ENCODE measurements at regions not wholly inside any gene's neighbourhood (a gene's known extent, or its start where the extent isn't known, plus 50 kb on each side); places are given as distances from the start of the nearest gene placed in this dataset.

DNA sequence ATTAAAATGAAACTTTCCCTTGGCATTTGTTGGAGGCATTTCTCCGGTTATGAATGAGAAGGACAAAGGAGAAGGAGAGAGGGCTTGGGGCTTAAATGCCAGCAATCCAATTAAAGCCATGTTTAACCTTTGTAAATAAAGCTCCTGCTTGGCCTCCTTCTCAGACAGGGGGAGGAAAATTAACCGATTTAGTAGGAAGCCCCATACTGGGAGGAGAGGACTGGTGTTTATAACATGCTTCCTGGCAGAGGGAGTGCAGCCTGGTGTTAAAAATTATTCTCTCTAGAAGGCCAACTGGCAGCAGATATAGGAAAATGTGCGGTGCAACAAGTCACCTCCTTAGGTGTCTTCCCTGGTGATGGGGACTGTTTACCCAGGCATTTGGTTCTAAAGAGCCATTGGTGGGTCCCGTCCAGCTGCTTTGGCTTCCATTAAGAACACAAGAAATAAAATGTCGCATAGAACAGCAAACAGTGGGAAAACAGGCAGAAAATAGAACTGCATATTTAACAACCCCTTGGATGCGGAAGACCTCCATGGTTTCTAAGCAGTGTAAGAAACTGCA, 846.5 kb downstream of the TYW1 start:
- no peak overlapping the region for H3K4me3 ChIP-seq (ENCODE audit: low read depth, low read length)
- H3K36me3 ChIP-seq (ENCODE audit: control insufficient read depth in 2 of 2, insufficient read depth in 1 of 2, low read length in 2 of 2): no peaks in the 10 kb centered on the region
- ChIA-PET POLR2A (no interaction called here), CTCF (no interaction called here)
- H3K27ac ChIP-seq (ENCODE audit: extremely low read depth, low read depth, low read length): no peak overlapping the region
- TF ChIP-seq ZNF2 (tag by site-specific recombination; IDR thresholded peaks at IDR 0.05) (no peak), ZBTB10 (tag by site-specific recombination; IDR thresholded peaks at IDR 0.05) (no peak), SP3 (tag by site-specific recombination; IDR thresholded peaks at IDR 0.05) (no peak), ZNF132 (tag by site-specific recombination; IDR thresholded peaks at IDR 0.05; ENCODE audit: borderline replicate concordance) (no peak), ZNF544 (tag by site-specific recombination; IDR thresholded peaks at IDR 0.05) (no peak), BCL11A (tag by site-specific recombination; IDR thresholded peaks at IDR 0.05; ENCODE audit: low read depth) (no peak)
- TF ChIP-seq, protein P1, sequence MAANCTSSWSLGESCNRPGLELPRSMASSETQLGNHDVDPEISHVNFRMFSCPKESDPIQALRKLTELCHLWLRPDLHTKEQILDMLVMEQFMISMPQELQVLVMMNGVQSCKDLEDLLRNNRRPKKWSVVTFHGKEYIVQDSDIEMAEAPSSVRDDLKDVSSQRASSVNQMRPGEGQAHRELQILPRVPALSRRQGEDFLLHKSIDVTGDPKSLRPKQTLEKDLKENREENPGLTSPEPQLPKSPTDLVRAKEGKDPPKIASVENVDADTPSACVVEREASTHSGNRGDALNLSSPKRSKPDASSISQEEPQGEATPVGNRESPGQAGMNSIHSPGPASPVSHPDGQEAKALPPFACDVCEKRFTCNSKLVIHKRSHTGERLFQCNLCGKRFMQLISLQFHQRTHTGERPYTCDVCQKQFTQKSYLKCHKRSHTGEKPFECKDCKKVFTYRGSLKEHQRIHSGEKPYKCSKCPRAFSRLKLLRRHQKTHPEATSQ (tag by site-specific recombination; IDR thresholded peaks at IDR 0.05): no peak
- TF ChIP-seq, protein P2, sequence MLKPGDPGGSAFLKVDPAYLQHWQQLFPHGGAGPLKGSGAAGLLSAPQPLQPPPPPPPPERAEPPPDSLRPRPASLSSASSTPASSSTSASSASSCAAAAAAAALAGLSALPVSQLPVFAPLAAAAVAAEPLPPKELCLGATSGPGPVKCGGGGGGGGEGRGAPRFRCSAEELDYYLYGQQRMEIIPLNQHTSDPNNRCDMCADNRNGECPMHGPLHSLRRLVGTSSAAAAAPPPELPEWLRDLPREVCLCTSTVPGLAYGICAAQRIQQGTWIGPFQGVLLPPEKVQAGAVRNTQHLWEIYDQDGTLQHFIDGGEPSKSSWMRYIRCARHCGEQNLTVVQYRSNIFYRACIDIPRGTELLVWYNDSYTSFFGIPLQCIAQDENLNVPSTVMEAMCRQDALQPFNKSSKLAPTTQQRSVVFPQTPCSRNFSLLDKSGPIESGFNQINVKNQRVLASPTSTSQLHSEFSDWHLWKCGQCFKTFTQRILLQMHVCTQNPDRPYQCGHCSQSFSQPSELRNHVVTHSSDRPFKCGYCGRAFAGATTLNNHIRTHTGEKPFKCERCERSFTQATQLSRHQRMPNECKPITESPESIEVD (tag by site-specific recombination; IDR thresholded peaks at IDR 0.05): no peak
- no peaks in the 10 kb centered on the region for H3K4me1 ChIP-seq (ENCODE audit: control insufficient read depth, insufficient read depth, low read length)
- H3K9me3 ChIP-seq (ENCODE audit: control insufficient read depth, insufficient read depth, low read depth, low read length): no peaks in the 10 kb centered on the region

DNA sequence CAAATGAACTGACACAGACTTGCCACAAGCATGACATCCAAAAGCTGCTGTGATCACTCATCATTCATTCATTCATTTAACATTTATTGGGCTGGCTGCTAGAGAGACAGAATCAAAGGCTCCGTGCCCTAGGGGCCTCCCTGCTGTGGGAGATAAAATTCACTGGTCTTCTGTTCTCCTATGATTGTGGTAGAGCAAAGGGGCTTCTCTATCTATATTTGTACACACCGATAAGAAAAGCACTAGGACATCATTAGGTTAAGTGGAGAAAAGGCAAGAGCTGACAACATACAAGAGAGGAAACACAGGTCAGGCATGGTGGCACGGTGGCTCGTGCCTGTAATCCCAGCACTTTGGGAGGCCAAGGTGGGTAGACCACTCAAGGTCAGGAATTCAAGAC, 847.0 kb downstream of the TYW1 start:
- H3K4me1 ChIP-seq (ENCODE audit: control insufficient read depth, insufficient read depth, low read length): no peaks in the 10 kb centered on the region
- POLR2A ChIA-PET: no interaction called here
- TF ChIP-seq ZSCAN18 (tag by site-specific recombination; IDR thresholded peaks at IDR 0.05) (no peak), ZNF530 (tag by site-specific recombination; IDR thresholded peaks at IDR 0.05; ENCODE audit: low read depth) (no peak), YY2 (tag by site-specific recombination; IDR thresholded peaks at IDR 0.05) (no peak), TCF7L2 (IDR thresholded peaks at IDR 0.05; ENCODE audit: borderline replicate concordance, low read depth, low read length) (peak; percentile 84)
- TF ChIP-seq, protein P3, sequence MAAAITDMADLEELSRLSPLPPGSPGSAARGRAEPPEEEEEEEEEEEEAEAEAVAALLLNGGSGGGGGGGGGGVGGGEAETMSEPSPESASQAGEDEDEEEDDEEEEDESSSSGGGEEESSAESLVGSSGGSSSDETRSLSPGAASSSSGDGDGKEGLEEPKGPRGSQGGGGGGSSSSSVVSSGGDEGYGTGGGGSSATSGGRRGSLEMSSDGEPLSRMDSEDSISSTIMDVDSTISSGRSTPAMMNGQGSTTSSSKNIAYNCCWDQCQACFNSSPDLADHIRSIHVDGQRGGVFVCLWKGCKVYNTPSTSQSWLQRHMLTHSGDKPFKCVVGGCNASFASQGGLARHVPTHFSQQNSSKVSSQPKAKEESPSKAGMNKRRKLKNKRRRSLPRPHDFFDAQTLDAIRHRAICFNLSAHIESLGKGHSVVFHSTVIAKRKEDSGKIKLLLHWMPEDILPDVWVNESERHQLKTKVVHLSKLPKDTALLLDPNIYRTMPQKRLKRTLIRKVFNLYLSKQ (tag by site-specific recombination; IDR thresholded peaks at IDR 0.05; ENCODE audit: borderline replicate concordance): no peak
- CTCF ChIA-PET: no interaction called here
- H3K36me3 ChIP-seq (ENCODE audit: control insufficient read depth in 2 of 2, insufficient read depth in 1 of 2, low read length in 2 of 2): no peaks in the 10 kb centered on the region
- no peaks in the 10 kb centered on the region for H3K9me3 ChIP-seq (ENCODE audit: control insufficient read depth, insufficient read depth, low read depth, low read length)
- H3K4me3 ChIP-seq (ENCODE audit: low read depth, low read length): no peak overlapping the region
- no peak overlapping the region for H3K27ac ChIP-seq (ENCODE audit: extremely low read depth, low read depth, low read length)

Data from HEK293 (cell line).